Endodermal cell (in vitro differentiated cells): ENCODE measurements at regions not wholly inside any gene's neighbourhood (a gene's known extent, or its start where the extent isn't known, plus 50 kb on each side); places are given as distances from the start of the nearest gene placed in this dataset.

Experiments used
- DNase-seq: peaks from one replicate; pipeline ENCODE4 v3.0.0-alpha.2; 2017
- H3K27ac ChIP-seq: 2 replicates; pipeline ENCODE4 v1.5.1; 2013; ENCODE audit warnings: mild to moderate bottlenecking, low read depth, low read length, moderate library complexity
- H3K27me3 ChIP-seq: 2 replicates; pipeline ENCODE4 v1.6.1; 2013; ENCODE audit warnings: mild to moderate bottlenecking, low read length, moderate library complexity; ENCODE audit not compliant: insufficient read depth, control insufficient read depth, poor library complexity, severe bottlenecking
- H3K36me3 ChIP-seq: 2 replicates; pipeline ENCODE4 v1.7.0; 2013; ENCODE audit warnings: mild to moderate bottlenecking, low read length, moderate library complexity; ENCODE audit not compliant: control insufficient read depth, insufficient read depth
- H3K4me1 ChIP-seq: one replicate; pipeline ENCODE4 v1.7.0; 2013; ENCODE audit warnings: low read length; ENCODE audit not compliant: control insufficient read depth, insufficient read depth
- H3K4me3 ChIP-seq: 2 replicates; pipeline ENCODE4 v1.5.1; 2013; ENCODE audit warnings: mild to moderate bottlenecking, low read length, moderate library complexity
- H3K9ac ChIP-seq: 2 replicates; pipeline ENCODE4 v1.6.1; 2013; ENCODE audit warnings: mild to moderate bottlenecking, low read length, moderate library complexity; ENCODE audit not compliant: poor library complexity, severe bottlenecking; ENCODE audit errors: extremely low read depth
- H3K9me3 ChIP-seq: 2 replicates; pipeline ENCODE4 v1.6.1; 2013; ENCODE audit warnings: mild to moderate bottlenecking, low read length, moderate library complexity; ENCODE audit not compliant: control insufficient read depth
- H3K27ac Mint-ChIP-seq: 2 replicates; pipeline ENCODE4 v1.8.0; 2020; ENCODE audit warnings: mixed read lengths
- H3K27me3 Mint-ChIP-seq: 2 replicates; pipeline ENCODE4 v1.8.0; 2021; ENCODE audit warnings: mild to moderate bottlenecking, mixed read lengths; ENCODE audit not compliant: insufficient read depth
- H3K36me3 Mint-ChIP-seq: 2 replicates; pipeline ENCODE4 v1.8.0; 2020; ENCODE audit warnings: low read depth, mixed read lengths
- H3K4me1 Mint-ChIP-seq: 2 replicates; pipeline ENCODE4 v1.8.0; 2020; ENCODE audit warnings: mixed read lengths
- H3K4me3 Mint-ChIP-seq: 2 replicates; pipeline ENCODE4 v1.8.0; 2020; ENCODE audit warnings: mild to moderate bottlenecking, moderate library complexity, mixed read lengths
- H3K9me3 Mint-ChIP-seq: 2 replicates; pipeline ENCODE4 v1.8.0; 2020; ENCODE audit warnings: mild to moderate bottlenecking, mixed read lengths
- CTCF ChIP-seq: fragments of 200-600 bp; sonication (generic); conservative IDR thresholded peaks from 2 replicates; pipeline ENCODE4 v1.5.0; 2021; ENCODE audit warnings: antibody characterized with exemption, mild to moderate bottlenecking
- WGBS, 2 experiments: methylation state at CpG; one replicate each; pipeline versions ENCODE4 v1.1.5 to v1.1.7; 2013; ENCODE audit warnings: missing lambda C conversion rate in 2 of 2, mixed read lengths in 1 of 2; ENCODE audit not compliant: insufficient coverage in 1 of 2, insufficient read length in 1 of 2; 5-methylcytosine and 5-hydroxymethylcytosine counted together

GRCh38 chr1:4146614-4147013, 246.5 kb upstream of the C1orf174 start:
- Mint-ChIP-seq H3K4me3 (no peak overlapping the region), H3K4me1 (no peaks in the 10 kb centered on the region), H3K36me3 (no peaks in the 10 kb centered on the region), H3K27me3 (no peaks in the 10 kb centered on the region), H3K27ac (no peak overlapping the region), H3K9me3 (no peaks in the 10 kb centered on the region)
- no peaks in the 10 kb centered on the region for H3K4me1 ChIP-seq
- no peak overlapping the region for H3K9ac ChIP-seq
- H3K36me3 ChIP-seq: no peaks in the 10 kb centered on the region
- H3K27ac ChIP-seq: no peak overlapping the region
- no peaks in the 10 kb centered on the region for H3K9me3 ChIP-seq
- 80 to 95% methylated on average over 1 to 4 of the region's 5 CpGs for WGBS, 2 experiments
- DNase-seq: no peak
- TF ChIP-seq CTCF: no peak
- H3K4me3 ChIP-seq: no peak overlapping the region
- H3K27me3 ChIP-seq: no peaks in the 10 kb centered on the region

GRCh38 chr1:4147509-4147908, 247.4 kb upstream of the C1orf174 start:
- no peaks in the 10 kb centered on the region for H3K27me3 ChIP-seq
- H3K27ac Mint-ChIP-seq: no peak overlapping the region

GRCh38 chr1:4149281-4149680, 249.2 kb upstream of the C1orf174 start:
- Histone ChIP-seq H3K4me1 (no peaks in the 10 kb centered on the region), H3K27me3 (no peaks in the 10 kb centered on the region), H3K9me3 (no peaks in the 10 kb centered on the region), H3K27ac (no peak overlapping the region), H3K4me3 (no peak overlapping the region), H3K9ac (no peak overlapping the region), H3K36me3 (no peaks in the 10 kb centered on the region)
- Mint-ChIP-seq H3K36me3 (no peaks in the 10 kb centered on the region), H3K27me3 (no peaks in the 10 kb centered on the region), H3K4me3 (no peak overlapping the region), H3K4me1 (no peaks in the 10 kb centered on the region), H3K9me3 (no peaks in the 10 kb centered on the region), H3K27ac (no peak overlapping the region)
- TF ChIP-seq CTCF: no peak
- DNase-seq: no peak
- WGBS, 2 experiments: 87 to 88% methylated on average over 5 to 7 of the region's 7 CpGs

More at GRCh38 chr1:4147509-4147908, 247.4 kb upstream of the C1orf174 start:
- Histone ChIP-seq H3K9me3 (no peaks in the 10 kb centered on the region), H3K9ac (no peak overlapping the region), H3K36me3 (no peaks in the 10 kb centered on the region), H3K4me3 (no peak overlapping the region), H3K27ac (peak overlapping the region; percentile 58), H3K4me1 (no peaks in the 10 kb centered on the region)
- no peak for TF ChIP-seq CTCF
- H3K4me1 Mint-ChIP-seq: no peaks in the 10 kb centered on the region
- no peak for DNase-seq
- H3K9me3 Mint-ChIP-seq: no peaks in the 10 kb centered on the region
- no peaks in the 10 kb centered on the region for H3K27me3 Mint-ChIP-seq
- no peaks in the 10 kb centered on the region for H3K36me3 Mint-ChIP-seq
- 77 to 87% methylated on average over 7 to 12 of the region's 12 CpGs for WGBS, 2 experiments
- H3K4me3 Mint-ChIP-seq: no peak overlapping the region
